CD14-positive monocyte (primary cell): ENCODE measurements at regions not wholly inside any gene's neighbourhood (a gene's known extent, or its start where the extent isn't known, plus 50 kb on each side); places are given as distances from the start of the nearest gene placed in this dataset.

Experiments used
- DNase-seq, 3 donors: peaks; one replicate each; pipeline ENCODE4 v3.0.0-alpha.2; 2011 to 2022
- H2AFZ ChIP-seq: 2 replicates; pipeline ENCODE4 v1.6.0; 2012; ENCODE audit warnings: mild to moderate bottlenecking, low read depth, low read length, inconsistent platforms; ENCODE audit not compliant: insufficient read depth, poor library complexity, severe bottlenecking
- H3K27ac ChIP-seq, 2 donors: 1 replicate in 1 of 2; 2 replicates in 1 of 2; pipeline ENCODE4 v1.5.1; 2012 to 2013; ENCODE audit warnings: low read length in 2 of 2, control low read depth in 1 of 2, inconsistent platforms in 1 of 2, low read depth in 1 of 2, mild to moderate bottlenecking in 1 of 2
- H3K27me3 ChIP-seq, 2 donors: one replicate each; pipeline versions ENCODE4 v1.6.0 to v1.6.1; 2011 to 2013; ENCODE audit warnings: low read length in 2 of 2; ENCODE audit not compliant: control insufficient read depth in 2 of 2, insufficient read depth in 2 of 2
- H3K36me3 ChIP-seq, 2 donors: replicated peaks in 1 of 2; 1 replicate in 1 of 2; 2 replicates in 1 of 2; pipeline versions ENCODE4 v1.5.1 to v1.6.1; 2012 to 2013; ENCODE audit warnings: low read length in 2 of 2, control low read depth in 1 of 2, inconsistent platforms in 1 of 2, mild to moderate bottlenecking in 1 of 2; ENCODE audit not compliant: insufficient read depth in 2 of 2, control insufficient read depth in 1 of 2
- H3K4me1 ChIP-seq, 2 donors: 1 replicate in 1 of 2; 2 replicates in 1 of 2; pipeline versions ENCODE4 v1.5.1 to v1.6.1; 2012 to 2013; ENCODE audit warnings: low read length in 2 of 2, control low read depth in 1 of 2, inconsistent platforms in 1 of 2, mild to moderate bottlenecking in 1 of 2, moderate library complexity in 1 of 2; ENCODE audit not compliant: insufficient read depth in 2 of 2, control insufficient read depth in 1 of 2
- H3K4me2 ChIP-seq: replicated peaks from 2 replicates; pipeline ENCODE3; 2012; ENCODE audit warnings: low read length, moderate library complexity, mild to moderate bottlenecking; ENCODE audit not compliant: poor library complexity, severe bottlenecking; ENCODE audit errors: extremely low read depth
- H3K4me3 ChIP-seq, 3 experiments: fragments of 200-600 bp in 1 of 3; sonication (generic) in 1 of 3; replicated peaks in 1 of 3; 1 replicate in 2 of 3; 2 replicates in 1 of 3; pipeline ENCODE4 v1.5.1; 2011 to 2013; ENCODE audit warnings: low read length in 3 of 3, mild to moderate bottlenecking in 3 of 3, control low read depth in 2 of 3, low read depth in 2 of 3, inconsistent platforms in 1 of 3, moderate library complexity in 1 of 3
- H3K79me2 ChIP-seq: 2 replicates; pipeline ENCODE4 v1.6.0; 2012; ENCODE audit warnings: mild to moderate bottlenecking, control low read depth, inconsistent platforms, low read length, moderate library complexity; ENCODE audit not compliant: insufficient read depth
- H3K9ac ChIP-seq: 2 replicates; pipeline ENCODE4 v1.6.0; 2017; ENCODE audit warnings: low read length, mild to moderate bottlenecking; ENCODE audit not compliant: insufficient read depth, poor library complexity, severe bottlenecking
- H3K9me3 ChIP-seq, 2 donors: replicated peaks in 1 of 2; 1 replicate in 1 of 2; 2 replicates in 1 of 2; pipeline versions ENCODE4 v1.5.1 to v1.6.1; 2012 to 2013; ENCODE audit warnings: low read length in 2 of 2, control low read depth in 1 of 2; ENCODE audit not compliant: control insufficient read depth in 1 of 2, insufficient read depth in 1 of 2
- H4K20me1 ChIP-seq: 2 replicates; pipeline ENCODE4 v1.6.0; 2012; ENCODE audit warnings: mild to moderate bottlenecking, low read length, control low read depth, moderate library complexity; ENCODE audit not compliant: insufficient read depth
- H3K27ac Mint-ChIP-seq, 7 donors: one replicate each; pipeline ENCODE4 v1.8.0; 2020; ENCODE audit warnings: mild to moderate bottlenecking in 7 of 7, mixed read lengths in 7 of 7, moderate library complexity in 6 of 7, inconsistent platforms in 2 of 7
- H3K27me3 Mint-ChIP-seq, 3 donors: one replicate each; pipeline ENCODE4 v1.8.0; 2021 to 2022; ENCODE audit warnings: low read depth in 3 of 3, mild to moderate bottlenecking in 3 of 3, mixed read lengths in 3 of 3, moderate library complexity in 3 of 3, inconsistent platforms in 1 of 3
- H3K36me3 Mint-ChIP-seq, 2 donors: one replicate each; pipeline ENCODE4 v1.8.0; 2020; ENCODE audit warnings: mixed read lengths in 2 of 2, inconsistent platforms in 1 of 2, mild to moderate bottlenecking in 1 of 2
- H3K4me1 Mint-ChIP-seq: one replicate; pipeline ENCODE4 v1.8.0; 2020; ENCODE audit warnings: mild to moderate bottlenecking, mixed read lengths
- H3K4me3 Mint-ChIP-seq, 2 donors: one replicate each; pipeline ENCODE4 v1.8.0; 2020; ENCODE audit warnings: mild to moderate bottlenecking in 2 of 2, mixed read lengths in 2 of 2, moderate library complexity in 1 of 2
- H3K9me3 Mint-ChIP-seq, 7 donors: one replicate each; pipeline ENCODE4 v1.8.0; 2020 to 2022; ENCODE audit warnings: mixed read lengths in 7 of 7, mild to moderate bottlenecking in 6 of 7, moderate library complexity in 6 of 7, inconsistent platforms in 2 of 7
- WGBS: methylation state at CpG from one replicate; pipeline ENCODE4 v1.1.5; 2013; ENCODE audit warnings: missing lambda C conversion rate; ENCODE audit not compliant: insufficient coverage; 5-methylcytosine and 5-hydroxymethylcytosine counted together
- intact Hi-C, 2 donors: fragments of 100-400 bp; cut with micrococcal nuclease; formaldehyde crosslinking; loops; one replicate each; pipeline versions ENCODE4 v1.15.0 to v1.15.1; 2023
- TF ChIP-seq, protein P1 (sequence below): fragments of 200-600 bp; IDR thresholded peaks from one replicate; pipeline ENCODE4 v1.8.0; 2022; ENCODE audit warnings: antibody characterized with exemption, mild to moderate bottlenecking

DNA sequence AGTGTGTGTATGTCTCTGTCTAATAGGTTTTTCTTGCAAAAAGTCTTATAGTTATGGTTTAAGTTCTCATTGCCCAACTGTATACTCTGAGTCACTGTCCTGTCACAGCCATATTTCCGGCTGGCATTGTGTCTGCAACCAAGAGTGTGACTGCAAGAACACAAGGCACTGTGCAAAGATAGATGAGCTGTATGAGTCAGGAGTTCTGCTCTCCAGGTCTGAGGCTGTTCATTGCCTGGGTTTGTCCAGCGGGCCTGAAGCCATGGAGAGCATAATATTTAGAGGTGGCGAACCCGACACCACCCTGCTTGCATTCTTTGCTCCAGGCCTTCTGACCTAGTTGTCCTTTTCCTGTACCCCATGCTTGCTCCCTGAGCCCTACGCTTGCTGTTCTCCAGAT is 50.9 kb upstream of the CNIH3 start:
- Histone ChIP-seq H3K27ac (peak overlapping the region; percentile 86 to 96), H3K79me2 (no peaks in the 10 kb centered on the region), H3K36me3 (no peaks in the 10 kb centered on the region), H3K9ac (peak overlapping the region; percentile 39), H3K4me3 (peak overlapping the region in 1 of 3 experiments; percentile 3), H3K9me3 (no peaks in the 10 kb centered on the region), H3K27me3 (no peaks in the 10 kb centered on the region), H3K4me1 (peaks cover 25 to 27% of the 10 kb centered on the region in 2 donors), H2AFZ (peak overlapping the region; percentile 38), H3K4me2 (peak overlapping the region; percentile 36), H4K20me1 (no peaks in the 10 kb centered on the region)
- Mint-ChIP-seq H3K9me3 (peaks cover 0 to 6% (median 0%) of the 10 kb centered on the region in 7 donors), H3K4me1 (peaks cover 35% of the 10 kb centered on the region), H3K36me3 (no peaks in the 10 kb centered on the region), H3K27me3 (peaks cover 0 to 5% (median 3%) of the 10 kb centered on the region in 3 donors), H3K27ac (peak overlapping the region; percentile 92 to 98 (median 96)), H3K4me3 (peak overlapping the region in 1 of 2 donors; percentile 70)
- DNase-seq: peak; percentile 91 to 95 (median 94)
- 38% methylated on average over 4 of the region's 5 CpGs for WGBS
- TF ChIP-seq, protein P1, sequence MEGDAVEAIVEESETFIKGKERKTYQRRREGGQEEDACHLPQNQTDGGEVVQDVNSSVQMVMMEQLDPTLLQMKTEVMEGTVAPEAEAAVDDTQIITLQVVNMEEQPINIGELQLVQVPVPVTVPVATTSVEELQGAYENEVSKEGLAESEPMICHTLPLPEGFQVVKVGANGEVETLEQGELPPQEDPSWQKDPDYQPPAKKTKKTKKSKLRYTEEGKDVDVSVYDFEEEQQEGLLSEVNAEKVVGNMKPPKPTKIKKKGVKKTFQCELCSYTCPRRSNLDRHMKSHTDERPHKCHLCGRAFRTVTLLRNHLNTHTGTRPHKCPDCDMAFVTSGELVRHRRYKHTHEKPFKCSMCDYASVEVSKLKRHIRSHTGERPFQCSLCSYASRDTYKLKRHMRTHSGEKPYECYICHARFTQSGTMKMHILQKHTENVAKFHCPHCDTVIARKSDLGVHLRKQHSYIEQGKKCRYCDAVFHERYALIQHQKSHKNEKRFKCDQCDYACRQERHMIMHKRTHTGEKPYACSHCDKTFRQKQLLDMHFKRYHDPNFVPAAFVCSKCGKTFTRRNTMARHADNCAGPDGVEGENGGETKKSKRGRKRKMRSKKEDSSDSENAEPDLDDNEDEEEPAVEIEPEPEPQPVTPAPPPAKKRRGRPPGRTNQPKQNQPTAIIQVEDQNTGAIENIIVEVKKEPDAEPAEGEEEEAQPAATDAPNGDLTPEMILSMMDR: no peak
- intact Hi-C loops: no loop called here

DNA sequence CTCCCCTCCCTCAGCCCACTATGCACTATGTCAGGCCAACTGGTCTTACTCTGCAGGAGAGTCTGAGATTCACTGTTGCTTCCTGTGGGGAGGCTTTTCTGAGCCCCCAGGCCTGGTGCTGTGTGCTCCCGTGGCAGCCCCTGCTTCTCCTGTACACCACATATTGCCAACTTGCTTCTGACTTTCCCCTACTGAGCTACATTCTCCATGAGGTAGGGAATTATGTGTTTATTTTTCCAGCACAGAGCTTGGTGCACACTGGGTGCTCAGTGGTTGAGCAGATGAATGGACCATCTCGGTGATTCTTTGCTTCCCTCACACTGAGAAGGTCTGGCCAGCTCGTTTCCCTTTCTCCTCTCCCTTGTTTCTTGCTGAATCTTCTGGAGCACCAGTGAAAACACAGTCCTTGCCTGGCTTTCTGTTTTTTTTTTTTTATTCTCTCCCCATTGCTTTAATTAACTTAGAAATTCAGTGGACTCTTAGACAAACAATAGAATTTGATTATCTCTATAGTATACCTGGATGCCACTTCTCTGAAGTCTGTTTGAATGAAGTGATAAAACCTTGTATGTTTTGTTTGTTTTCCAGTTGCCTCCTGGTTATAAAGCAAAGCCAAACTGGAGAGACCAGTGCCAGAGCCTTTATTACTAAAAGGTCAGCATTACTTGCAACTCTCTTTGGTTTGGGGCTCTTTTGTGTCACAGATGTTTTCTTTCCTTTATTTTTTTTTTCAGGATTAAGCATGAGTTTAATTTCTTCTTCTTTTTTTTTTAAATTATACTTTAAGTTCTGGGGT is 50.3 kb upstream of the CNIH3 start:
- Histone ChIP-seq H2AFZ (peak overlapping the region; percentile 38), H3K79me2 (no peaks in the 10 kb centered on the region), H3K36me3 (no peaks in the 10 kb centered on the region), H3K4me1 (peaks cover 25 to 27% of the 10 kb centered on the region in 2 donors), H3K27ac (peak overlapping the region; percentile 75 to 96), H3K9ac (peak overlapping the region; percentile 39), H3K27me3 (no peaks in the 10 kb centered on the region), H3K4me2 (peak overlapping the region; percentile 36), H4K20me1 (no peaks in the 10 kb centered on the region), H3K4me3 (peak overlapping the region in 1 of 3 experiments; percentile 3), H3K9me3 (no peaks in the 10 kb centered on the region)
- Mint-ChIP-seq H3K4me3 (peak overlapping the region in 1 of 2 donors; percentile 70), H3K4me1 (peaks cover 37% of the 10 kb centered on the region), H3K36me3 (no peaks in the 10 kb centered on the region), H3K27ac (peak overlapping the region; percentile 92 to 98 (median 96)), H3K27me3 (peaks cover 0 to 5% (median 3%) of the 10 kb centered on the region in 3 donors), H3K9me3 (peaks cover 0 to 6% (median 0%) of the 10 kb centered on the region in 7 donors)
- DNase-seq: peak in 1 of 3 donors; percentile 20
- 20% methylated on average over 1 of the region's 3 CpGs for WGBS
- TF ChIP-seq, protein P1: no peak
- intact Hi-C loops: no loop called here
